Kidney epithelial cell (primary cell): ENCODE measurements at regions not wholly inside any gene's neighbourhood (a gene's known extent, or its start where the extent isn't known, plus 50 kb on each side); places are given as distances from the start of the nearest gene placed in this dataset.

Source experiments
- DNase-seq: peaks from one replicate; pipeline ENCODE4 v3.0.0-alpha.2; 2010; ENCODE audit warnings: low read depth
- H3K27me3 ChIP-seq: 2 replicates; pipeline ENCODE4 v1.6.0; 2011; ENCODE audit warnings: low read length; ENCODE audit not compliant: control insufficient read depth, insufficient read depth
- H3K36me3 ChIP-seq: 2 replicates; pipeline ENCODE4 v1.5.1; 2011; ENCODE audit warnings: low read length; ENCODE audit not compliant: control insufficient read depth, insufficient read depth
- H3K4me3 ChIP-seq: 2 replicates; pipeline ENCODE4 v1.5.1; 2011; ENCODE audit warnings: low read depth, mild to moderate bottlenecking, control low read depth, low read length
- CTCF ChIP-seq: IDR thresholded peaks from 2 replicates; pipeline ENCODE4 v1.5.1; 2011; ENCODE audit warnings: mild to moderate bottlenecking, moderate library complexity, low read length, control low read depth, inconsistent platforms; ENCODE audit not compliant: insufficient read depth, poor library complexity, severe bottlenecking

GRCh38 chr5:15263942-15264341 is 236.0 kb upstream of the FBXL7 start:
- no peak for TF ChIP-seq CTCF
- Histone ChIP-seq H3K27me3 (no peaks in the 10 kb centered on the region), H3K4me3 (no peak overlapping the region), H3K36me3 (no peaks in the 10 kb centered on the region)
- DNase-seq = no peak

GRCh38 chr5:15263406-15263805 is 236.6 kb upstream of the FBXL7 start:
- Histone ChIP-seq H3K27me3 (no peaks in the 10 kb centered on the region), H3K4me3 (no peak overlapping the region), H3K36me3 (no peaks in the 10 kb centered on the region)
- DNase-seq = no peak
- no peak for TF ChIP-seq CTCF

GRCh38 chr5:15261269-15261995 is 238.5 kb upstream of the FBXL7 start:
- no peak for DNase-seq
- TF ChIP-seq CTCF = no peak

GRCh38 chr5:15260356-15261268 is 239.4 kb upstream of the FBXL7 start:
- Histone ChIP-seq H3K36me3 (no peaks in the 10 kb centered on the region), H3K27me3 (no peaks in the 10 kb centered on the region), H3K4me3 (no peak overlapping the region)
- TF ChIP-seq CTCF = no peak
- no peak for DNase-seq

More at GRCh38 chr5:15261269-15261995, 238.5 kb upstream of the FBXL7 start:
- Histone ChIP-seq H3K36me3 (no peaks in the 10 kb centered on the region), H3K27me3 (no peaks in the 10 kb centered on the region), H3K4me3 (no peak overlapping the region)

- Histone ChIP-seq H3K27me3 (no peaks in the 10 kb centered on the region), H3K36me3 (no peaks in the 10 kb centered on the region), H3K4me3 (no peak overlapping the region)
- no peak for DNase-seq
- no peak for TF ChIP-seq CTCF
Measured at GRCh38 chr5:15256485-15256884, 243.5 kb upstream of the FBXL7 start.
